ENCODE measurements at regions not wholly inside any gene's neighbourhood (a gene's known extent, or its start where the extent isn't known, plus 50 kb on each side); places are given as distances from the start of the nearest gene placed in this dataset.

DNA sequence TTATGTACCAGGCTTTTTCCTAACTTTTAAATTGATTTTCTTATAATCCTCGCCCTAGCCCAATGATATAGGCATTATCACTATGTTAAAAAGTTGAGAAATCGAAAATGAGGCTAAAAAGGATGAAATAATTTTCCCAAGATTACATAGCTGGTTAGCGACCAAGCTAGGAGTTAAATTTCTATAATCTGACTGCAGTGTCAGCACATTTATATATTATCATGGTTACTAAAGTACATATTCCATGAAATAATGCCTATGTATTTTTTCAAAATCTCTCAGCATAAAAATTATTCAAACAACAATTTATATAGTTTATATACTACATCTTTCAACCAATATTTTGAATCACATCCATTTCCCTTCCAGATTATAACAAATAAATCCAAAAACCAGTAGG, 317.3 kb upstream of the TFPI start:
- no peak overlapping the region for H3K9ac ChIP-seq (ENCODE audit: low read depth in 1 of 2, low read length in 2 of 2)
- H3K27ac ChIP-seq (ENCODE audit: low read depth in 1 of 2, low read length in 2 of 2) = no peak overlapping the region
- H3K4me3 ChIP-seq (ENCODE audit: low read depth in 1 of 3, low read length in 3 of 3) = no peak overlapping the region
- no peaks in the 10 kb centered on the region for H3K27me3 ChIP-seq (ENCODE audit: control insufficient read depth in 4 of 4, insufficient read depth in 4 of 4, low read length in 3 of 4)
- no peaks in the 10 kb centered on the region for H3K36me3 ChIP-seq (ENCODE audit: control insufficient read depth in 4 of 4, insufficient read depth in 3 of 4, low read depth in 1 of 4, low read length in 3 of 4)
- TF ChIP-seq ATF3 (IDR thresholded peaks at IDR 0.05) (no peak), HNF4A (conservative IDR thresholded peaks at IDR 0.05) (no peak), JUND (IDR thresholded peaks at IDR 0.05) (no peak), TAF1 (conservative IDR thresholded peaks at IDR 0.05) (no peak), EGR1 (IDR thresholded peaks at IDR 0.05; ENCODE audit: low read depth in 2 of 2) (no peak), RAD21 (IDR thresholded peaks at IDR 0.05) (no peak), RXRA (IDR thresholded peaks at IDR 0.05) (no peak), GABPA (IDR thresholded peaks at IDR 0.05 in 1 of 2, conservative IDR thresholded peaks at IDR 0.05 in 1 of 2) (no peak), FOXA2 (IDR thresholded peaks at IDR 0.05) (no peak), FOXA1 (IDR thresholded peaks at IDR 0.05) (no peak), YY1 (IDR thresholded peaks at IDR 0.05) (no peak), HNF4G (IDR thresholded peaks at IDR 0.05) (no peak), SP1 (IDR thresholded peaks at IDR 0.05) (no peak)
- TF ChIP-seq, protein P1, sequence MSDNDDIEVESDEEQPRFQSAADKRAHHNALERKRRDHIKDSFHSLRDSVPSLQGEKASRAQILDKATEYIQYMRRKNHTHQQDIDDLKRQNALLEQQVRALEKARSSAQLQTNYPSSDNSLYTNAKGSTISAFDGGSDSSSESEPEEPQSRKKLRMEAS (IDR thresholded peaks at IDR 0.05) = no peak
- TF ChIP-seq, protein P2, sequence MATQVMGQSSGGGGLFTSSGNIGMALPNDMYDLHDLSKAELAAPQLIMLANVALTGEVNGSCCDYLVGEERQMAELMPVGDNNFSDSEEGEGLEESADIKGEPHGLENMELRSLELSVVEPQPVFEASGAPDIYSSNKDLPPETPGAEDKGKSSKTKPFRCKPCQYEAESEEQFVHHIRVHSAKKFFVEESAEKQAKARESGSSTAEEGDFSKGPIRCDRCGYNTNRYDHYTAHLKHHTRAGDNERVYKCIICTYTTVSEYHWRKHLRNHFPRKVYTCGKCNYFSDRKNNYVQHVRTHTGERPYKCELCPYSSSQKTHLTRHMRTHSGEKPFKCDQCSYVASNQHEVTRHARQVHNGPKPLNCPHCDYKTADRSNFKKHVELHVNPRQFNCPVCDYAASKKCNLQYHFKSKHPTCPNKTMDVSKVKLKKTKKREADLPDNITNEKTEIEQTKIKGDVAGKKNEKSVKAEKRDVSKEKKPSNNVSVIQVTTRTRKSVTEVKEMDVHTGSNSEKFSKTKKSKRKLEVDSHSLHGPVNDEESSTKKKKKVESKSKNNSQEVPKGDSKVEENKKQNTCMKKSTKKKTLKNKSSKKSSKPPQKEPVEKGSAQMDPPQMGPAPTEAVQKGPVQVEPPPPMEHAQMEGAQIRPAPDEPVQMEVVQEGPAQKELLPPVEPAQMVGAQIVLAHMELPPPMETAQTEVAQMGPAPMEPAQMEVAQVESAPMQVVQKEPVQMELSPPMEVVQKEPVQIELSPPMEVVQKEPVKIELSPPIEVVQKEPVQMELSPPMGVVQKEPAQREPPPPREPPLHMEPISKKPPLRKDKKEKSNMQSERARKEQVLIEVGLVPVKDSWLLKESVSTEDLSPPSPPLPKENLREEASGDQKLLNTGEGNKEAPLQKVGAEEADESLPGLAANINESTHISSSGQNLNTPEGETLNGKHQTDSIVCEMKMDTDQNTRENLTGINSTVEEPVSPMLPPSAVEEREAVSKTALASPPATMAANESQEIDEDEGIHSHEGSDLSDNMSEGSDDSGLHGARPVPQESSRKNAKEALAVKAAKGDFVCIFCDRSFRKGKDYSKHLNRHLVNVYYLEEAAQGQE (IDR thresholded peaks at IDR 0.05) = no peak
- no peaks in the 10 kb centered on the region for H3K9me3 ChIP-seq (ENCODE audit: control insufficient read depth in 4 of 4, low read length in 3 of 4)
- 90% methylated on average over 3 of the region's 3 CpGs for WGBS
- H3K4me1 ChIP-seq (ENCODE audit: control insufficient read depth in 4 of 4, insufficient read depth in 4 of 4, low read length in 3 of 4) = no peaks in the 10 kb centered on the region
- DNase-seq (ENCODE audit: low spot score) = no peak

DNA sequence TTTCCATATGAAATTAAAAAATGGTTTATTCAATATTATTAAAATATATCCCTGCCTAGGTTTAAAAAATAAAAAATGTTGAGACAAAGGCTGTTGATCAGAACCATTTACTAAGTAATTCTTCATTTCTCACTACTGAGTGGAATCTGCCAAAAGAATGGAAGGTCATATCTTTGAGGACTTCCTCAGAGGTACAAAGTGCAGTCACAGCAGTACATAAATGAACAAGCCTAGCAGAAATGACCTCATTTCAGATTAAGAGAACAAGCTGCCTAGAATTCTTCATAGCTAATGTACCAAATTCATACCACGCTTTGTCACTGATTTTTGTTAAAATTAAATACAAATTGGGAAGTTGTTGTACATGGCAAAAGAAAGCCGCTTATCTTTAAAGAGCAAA, 318.9 kb upstream of the TFPI start:
- Histone ChIP-seq H3K4me3 (ENCODE audit: low read depth in 1 of 3, low read length in 3 of 3) (no peak overlapping the region), H3K27ac (ENCODE audit: low read depth in 1 of 2, low read length in 2 of 2) (no peak overlapping the region), H3K9ac (ENCODE audit: low read depth in 1 of 2, low read length in 2 of 2) (no peak overlapping the region), H3K4me1 (ENCODE audit: control insufficient read depth in 4 of 4, insufficient read depth in 4 of 4, low read length in 3 of 4) (no peaks in the 10 kb centered on the region), H3K9me3 (ENCODE audit: control insufficient read depth in 4 of 4, low read length in 3 of 4) (no peaks in the 10 kb centered on the region), H3K36me3 (ENCODE audit: control insufficient read depth in 4 of 4, insufficient read depth in 3 of 4, low read depth in 1 of 4, low read length in 3 of 4) (no peaks in the 10 kb centered on the region), H3K27me3 (ENCODE audit: control insufficient read depth in 4 of 4, insufficient read depth in 4 of 4, low read length in 3 of 4) (no peaks in the 10 kb centered on the region)
- TF ChIP-seq HNF4G (IDR thresholded peaks at IDR 0.05) (no peak), HNF4A (conservative IDR thresholded peaks at IDR 0.05) (peak; percentile 31 to 55)
- DNase-seq (ENCODE audit: low spot score) = no peak
- 77% methylated on average over 2 of the region's 2 CpGs for WGBS

DNA sequence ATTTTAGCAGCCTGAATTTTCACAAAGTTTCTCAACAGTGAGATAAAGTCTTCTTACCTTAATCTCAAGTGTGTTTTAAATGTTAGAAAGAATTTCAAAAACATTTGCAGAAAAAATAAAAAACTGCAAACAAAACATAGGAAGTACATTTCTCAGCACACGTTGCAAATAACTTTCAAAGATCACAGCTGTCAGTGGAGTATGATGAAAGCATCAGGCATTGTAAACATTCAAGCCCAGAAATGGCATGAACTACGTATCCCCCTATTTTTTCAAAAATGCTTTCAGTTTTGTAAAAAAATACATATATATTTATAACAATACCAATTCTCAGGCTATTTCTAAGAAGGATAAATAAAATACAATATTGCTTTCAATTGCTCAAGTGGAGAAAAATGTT, 320.6 kb upstream of the TFPI start:
- H3K9ac ChIP-seq (ENCODE audit: low read depth in 1 of 2, low read length in 2 of 2) = no peak overlapping the region
- H3K9me3 ChIP-seq (ENCODE audit: control insufficient read depth in 4 of 4, low read length in 3 of 4) = no peaks in the 10 kb centered on the region
- no peaks in the 10 kb centered on the region for H3K4me1 ChIP-seq (ENCODE audit: control insufficient read depth in 4 of 4, insufficient read depth in 4 of 4, low read length in 3 of 4)
- H3K36me3 ChIP-seq (ENCODE audit: control insufficient read depth in 4 of 4, insufficient read depth in 3 of 4, low read depth in 1 of 4, low read length in 3 of 4) = no peaks in the 10 kb centered on the region
- no peak overlapping the region for H3K27ac ChIP-seq (ENCODE audit: low read depth in 1 of 2, low read length in 2 of 2)
- no peak overlapping the region for H3K4me3 ChIP-seq (ENCODE audit: low read depth in 1 of 3, low read length in 3 of 3)
- 52% methylated on average over 2 of the region's 2 CpGs for WGBS
- no peak for DNase-seq (ENCODE audit: low spot score)
- H3K27me3 ChIP-seq (ENCODE audit: control insufficient read depth in 4 of 4, insufficient read depth in 4 of 4, low read length in 3 of 4) = no peaks in the 10 kb centered on the region
- TF ChIP-seq FOXA2 (IDR thresholded peaks at IDR 0.05) (no peak), HNF4A (conservative IDR thresholded peaks at IDR 0.05) (no peak), HNF4G (IDR thresholded peaks at IDR 0.05) (no peak), RXRA (IDR thresholded peaks at IDR 0.05) (no peak), NR2F2 (IDR thresholded peaks at IDR 0.05) (no peak), RAD21 (IDR thresholded peaks at IDR 0.05) (no peak), JUND (IDR thresholded peaks at IDR 0.05) (no peak), TAF1 (conservative IDR thresholded peaks at IDR 0.05) (no peak)
- TF ChIP-seq, protein P2 (IDR thresholded peaks at IDR 0.05) = no peak
- TF ChIP-seq, protein P3, sequence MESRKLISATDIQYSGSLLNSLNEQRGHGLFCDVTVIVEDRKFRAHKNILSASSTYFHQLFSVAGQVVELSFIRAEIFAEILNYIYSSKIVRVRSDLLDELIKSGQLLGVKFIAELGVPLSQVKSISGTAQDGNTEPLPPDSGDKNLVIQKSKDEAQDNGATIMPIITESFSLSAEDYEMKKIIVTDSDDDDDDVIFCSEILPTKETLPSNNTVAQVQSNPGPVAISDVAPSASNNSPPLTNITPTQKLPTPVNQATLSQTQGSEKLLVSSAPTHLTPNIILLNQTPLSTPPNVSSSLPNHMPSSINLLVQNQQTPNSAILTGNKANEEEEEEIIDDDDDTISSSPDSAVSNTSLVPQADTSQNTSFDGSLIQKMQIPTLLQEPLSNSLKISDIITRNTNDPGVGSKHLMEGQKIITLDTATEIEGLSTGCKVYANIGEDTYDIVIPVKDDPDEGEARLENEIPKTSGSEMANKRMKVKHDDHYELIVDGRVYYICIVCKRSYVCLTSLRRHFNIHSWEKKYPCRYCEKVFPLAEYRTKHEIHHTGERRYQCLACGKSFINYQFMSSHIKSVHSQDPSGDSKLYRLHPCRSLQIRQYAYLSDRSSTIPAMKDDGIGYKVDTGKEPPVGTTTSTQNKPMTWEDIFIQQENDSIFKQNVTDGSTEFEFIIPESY (IDR thresholded peaks at IDR 0.05) = no peak

Measured in liver (tissue), 7 donors.